CD4-positive, alpha-beta T cell treated with Interleukin-17A for 1 hour (primary cell): ENCODE measurements at regions not wholly inside any gene's neighbourhood (a gene's known extent, or its start where the extent isn't known, plus 50 kb on each side); places are given as distances from the start of the nearest gene placed in this dataset.
"Not testable (repeated sequence)": the region's sequence is repeated elsewhere in the genome, so short reads cannot be mapped to it uniquely, and the experiment has no call there.

ENCODE experiments used
- DNase-seq: peaks from one replicate; pipeline ENCODE4 v3.0.0-alpha.2; 2020

DNA sequence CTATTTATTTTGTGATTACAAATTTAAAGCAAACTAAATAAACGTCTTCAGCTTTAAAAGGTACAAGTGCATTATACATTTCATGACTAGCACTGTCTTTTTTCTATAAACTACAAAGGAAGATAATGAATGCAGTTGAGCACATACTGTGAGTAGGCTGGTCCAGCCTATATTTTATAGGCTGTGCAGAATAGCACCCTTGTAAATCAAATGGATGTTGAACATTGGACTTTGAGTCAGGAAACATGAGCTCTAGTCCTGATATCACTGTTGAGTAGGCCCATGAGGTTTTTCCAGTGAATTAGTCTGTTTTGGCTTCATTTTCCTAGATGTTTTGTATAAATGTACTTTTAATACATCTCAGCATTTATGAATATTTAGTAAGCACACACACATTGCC lies 447.3 kb upstream of the KCNMB2 start:
- DNase-seq = no peak

DNA sequence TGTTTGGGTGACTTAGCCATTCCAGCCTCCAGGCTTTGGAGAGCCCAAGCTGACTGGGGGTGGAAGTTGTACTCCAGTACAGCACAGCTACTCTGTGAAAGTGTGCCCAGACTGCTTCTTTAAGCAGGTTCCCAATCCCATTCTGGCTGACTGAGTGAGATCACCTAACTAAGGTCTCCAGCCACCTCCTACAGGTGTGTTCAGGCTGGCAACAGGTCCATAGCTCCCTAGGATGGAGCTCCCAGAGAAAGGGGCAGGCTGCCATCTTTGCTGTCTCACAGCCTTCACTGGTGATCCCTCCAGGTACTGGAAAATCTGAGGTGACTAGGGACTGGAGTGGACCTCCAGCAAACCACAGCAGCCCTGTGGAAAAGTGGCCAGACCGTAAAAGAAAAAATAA lies 445.3 kb upstream of the KCNMB2 start:
- no peak for DNase-seq

DNA sequence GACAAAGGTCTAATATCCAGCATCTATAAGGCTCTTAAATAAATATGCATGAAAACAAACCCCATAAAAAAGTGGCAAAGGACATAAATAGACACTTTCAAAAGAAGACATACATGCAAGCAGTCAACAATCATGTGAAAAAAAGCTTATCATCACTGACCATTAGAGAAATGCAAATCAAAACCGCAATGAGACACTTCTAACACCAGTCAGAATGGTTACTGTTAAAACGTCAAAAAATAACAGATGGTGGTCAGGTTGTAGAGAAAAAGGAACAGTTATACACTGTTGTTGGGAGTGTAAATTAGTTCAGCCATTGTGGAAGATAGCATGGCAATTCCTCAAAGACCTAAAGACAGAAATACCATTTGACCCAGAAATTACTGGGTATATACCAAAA lies 440.7 kb upstream of the KCNMB2 start:
- no peak for DNase-seq

DNA sequence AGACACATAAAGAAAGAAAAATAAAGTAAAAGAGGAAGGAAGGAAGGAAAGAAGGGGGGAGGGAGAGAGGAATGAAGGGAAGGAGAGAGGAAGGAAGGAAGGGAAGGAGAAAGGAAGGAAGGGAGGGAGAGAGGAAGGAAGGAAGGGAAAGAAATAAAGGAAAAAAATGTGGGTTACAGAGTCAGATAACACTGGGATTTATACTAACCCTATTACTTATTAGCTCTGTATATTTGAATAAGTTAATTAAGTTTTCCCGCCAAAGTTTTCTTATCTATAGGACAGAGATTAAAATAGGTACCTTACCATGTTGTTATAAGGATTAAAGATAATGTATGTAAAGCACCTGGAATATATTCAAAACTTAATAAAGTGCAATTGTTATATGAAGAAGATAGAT lies 439.3 kb upstream of the KCNMB2 start:
- no peak for DNase-seq

DNA sequence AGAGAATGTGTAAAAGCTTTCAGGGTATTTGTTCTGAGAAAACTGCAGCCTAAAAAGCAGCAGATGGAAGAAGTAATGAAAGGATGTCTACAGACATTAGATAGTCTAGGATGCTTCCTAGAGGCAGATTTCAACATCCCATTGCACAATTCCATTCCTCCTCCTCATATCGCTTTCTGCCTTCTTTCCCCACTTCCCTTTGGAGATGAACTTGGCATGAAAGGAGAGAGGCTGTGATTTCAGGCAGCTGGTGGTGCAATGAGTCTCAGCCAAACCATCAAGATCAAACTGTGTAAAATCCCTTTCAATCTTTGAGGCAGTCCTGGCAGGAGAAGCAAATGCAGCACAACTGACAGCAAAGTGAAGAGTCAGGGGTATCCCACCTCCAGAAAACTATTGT lies 438.7 kb upstream of the KCNMB2 start:
- no peak for DNase-seq

DNA sequence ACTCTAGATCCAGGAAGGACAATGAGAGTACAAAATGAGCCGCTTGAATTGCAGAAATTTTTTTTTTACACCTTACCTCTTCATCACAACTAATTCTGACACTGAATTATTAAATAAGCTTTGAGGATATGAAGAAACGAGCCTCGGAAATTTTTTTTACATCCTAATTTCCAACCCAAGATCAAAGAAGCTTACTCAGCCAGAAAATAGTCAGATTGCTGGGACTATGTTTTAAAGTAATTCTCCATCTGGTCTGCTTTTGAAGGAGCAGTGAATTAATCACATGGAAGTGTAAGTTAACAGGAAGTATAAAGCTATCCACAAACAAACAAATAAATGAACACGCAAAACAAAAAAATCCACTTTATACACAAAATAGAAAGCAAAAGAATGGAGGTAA lies 437.0 kb upstream of the KCNMB2 start:
- no peak for DNase-seq

DNA sequence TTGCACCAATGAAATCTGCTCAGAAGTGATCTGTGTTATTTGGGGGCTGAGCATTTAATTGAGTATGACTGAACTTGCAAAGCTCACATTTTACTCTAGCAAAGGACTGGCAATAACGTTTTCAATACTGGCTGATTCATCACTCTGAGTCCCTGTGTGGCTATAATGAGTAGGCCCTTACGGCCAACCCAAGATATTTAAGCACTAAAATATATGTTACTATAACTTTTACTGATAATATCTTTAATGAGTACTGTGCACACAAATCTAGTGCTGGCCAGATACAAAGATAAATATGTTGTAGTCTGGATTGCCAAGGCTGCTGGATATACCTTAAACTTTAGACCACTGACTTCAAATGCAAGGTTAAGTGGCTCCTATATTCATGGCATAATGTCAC lies 436.4 kb upstream of the KCNMB2 start:
- DNase-seq = no peak

DNA sequence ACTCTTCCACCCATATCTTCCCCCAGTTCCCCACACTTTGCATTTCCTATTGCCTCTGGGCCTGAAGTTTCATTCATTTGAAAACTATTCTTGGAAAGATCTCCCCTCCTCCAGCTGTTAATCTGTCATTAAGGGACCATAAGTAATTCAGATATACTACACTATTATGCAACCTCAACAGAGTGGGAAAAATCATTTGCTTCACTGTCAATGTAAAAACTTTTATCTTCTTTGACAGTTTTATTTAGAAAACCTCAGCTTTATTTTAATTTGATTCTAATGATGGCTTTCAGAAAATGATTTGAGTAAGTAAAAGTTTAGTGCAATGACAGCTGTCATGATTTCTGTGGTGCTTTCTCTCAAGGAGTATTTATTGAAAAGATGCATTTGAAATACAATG lies 435.3 kb upstream of the KCNMB2 start:
- no peak for DNase-seq

DNA sequence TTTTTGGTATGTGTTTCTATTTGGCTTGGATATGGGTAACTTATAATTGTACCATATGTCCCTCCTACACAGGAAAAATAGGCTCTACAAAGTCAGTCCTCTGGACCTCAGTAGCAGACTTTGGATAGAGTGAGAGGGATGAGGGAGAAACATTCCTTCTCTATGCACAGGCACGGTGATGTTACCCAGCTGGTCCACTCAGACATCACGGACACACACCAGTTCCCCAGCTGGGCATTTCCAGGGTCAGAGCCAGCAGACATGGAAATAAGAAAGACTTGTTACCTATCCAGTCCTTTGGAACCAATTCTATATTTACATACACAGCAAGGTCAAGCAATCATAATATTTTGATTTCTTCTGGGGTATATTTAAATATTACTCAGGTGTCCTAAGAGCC lies 433.1 kb upstream of the KCNMB2 start:
- DNase-seq = no peak

DNA sequence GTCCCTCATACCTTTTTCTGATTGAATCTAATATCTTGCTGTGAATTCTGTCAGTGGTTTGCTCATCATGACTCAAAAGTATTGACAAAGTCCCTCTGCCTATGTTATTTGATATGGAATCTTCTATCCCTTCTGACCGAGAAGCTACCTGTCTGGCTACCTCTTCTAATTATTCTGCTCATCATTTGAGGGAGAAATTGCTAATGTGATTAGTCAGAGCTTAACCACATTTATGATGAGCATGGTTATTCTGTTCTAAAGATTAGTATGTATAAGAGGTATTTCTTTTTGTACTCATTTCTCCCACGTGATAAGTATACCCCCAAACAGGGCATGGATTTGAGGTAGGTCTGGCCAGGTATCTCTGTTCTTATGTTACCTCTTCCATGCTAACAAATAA lies 428.4 kb upstream of the KCNMB2 start:
- no peak for DNase-seq

DNA sequence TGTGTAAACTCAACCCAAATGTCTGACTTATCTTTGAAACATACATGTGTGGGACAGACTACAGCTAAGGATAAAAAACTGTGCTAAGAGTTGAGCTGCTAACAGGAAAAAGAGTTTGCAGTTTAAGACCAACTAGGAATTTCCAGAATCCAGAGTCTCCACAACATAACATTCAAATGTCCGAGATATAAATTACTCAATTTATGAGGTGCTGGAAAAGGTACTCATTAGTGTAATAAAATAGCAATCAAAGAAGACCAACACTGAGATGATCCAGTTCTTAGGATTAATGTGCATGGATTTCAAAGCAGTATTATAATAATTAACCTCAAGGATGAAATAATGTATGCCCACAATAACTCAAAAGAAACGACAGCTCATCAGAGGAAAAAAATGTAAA lies 426.5 kb upstream of the KCNMB2 start:
- DNase-seq = no peak

DNA sequence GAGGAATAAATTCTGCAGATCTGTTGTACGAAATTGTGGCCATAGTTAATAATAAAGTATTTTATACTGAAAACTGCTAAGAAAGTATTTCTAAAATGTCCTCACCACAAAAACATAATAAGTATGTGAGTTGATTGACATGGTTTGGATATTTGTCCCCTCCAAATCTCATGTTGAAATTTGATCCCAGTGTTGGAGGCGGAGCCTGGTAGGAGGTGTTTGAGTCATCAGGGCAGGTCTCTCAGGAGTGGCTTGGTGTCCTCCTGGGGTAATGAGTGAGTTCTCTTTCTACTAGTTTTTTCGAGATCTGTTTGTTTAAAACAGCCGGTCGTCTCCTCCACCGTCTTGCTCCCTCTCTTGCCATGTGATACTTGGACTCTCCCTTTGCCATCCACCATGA lies 424.1 kb upstream of the KCNMB2 start:
- no peak for DNase-seq

DNA sequence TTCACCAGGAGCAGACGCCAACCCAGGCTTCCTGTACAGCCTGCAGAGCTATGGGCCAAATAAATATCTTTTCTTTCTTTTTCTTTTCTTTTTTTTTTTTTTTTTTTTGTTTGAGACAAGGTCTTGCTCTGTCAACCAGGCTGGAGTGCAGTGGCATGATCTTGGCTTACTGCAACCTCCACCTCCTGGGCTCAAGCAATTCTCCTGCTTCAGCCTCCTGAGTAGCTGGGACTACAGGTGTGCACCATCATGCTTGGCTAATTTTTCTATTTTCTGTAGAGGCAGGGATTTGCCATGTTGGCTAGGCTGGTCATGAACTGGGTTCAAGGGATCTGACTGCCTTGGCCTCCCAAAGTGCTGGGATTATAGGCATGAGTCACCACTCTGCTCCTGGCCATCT lies 423.7 kb upstream of the KCNMB2 start:
- DNase-seq = not testable (repeated sequence)

DNA sequence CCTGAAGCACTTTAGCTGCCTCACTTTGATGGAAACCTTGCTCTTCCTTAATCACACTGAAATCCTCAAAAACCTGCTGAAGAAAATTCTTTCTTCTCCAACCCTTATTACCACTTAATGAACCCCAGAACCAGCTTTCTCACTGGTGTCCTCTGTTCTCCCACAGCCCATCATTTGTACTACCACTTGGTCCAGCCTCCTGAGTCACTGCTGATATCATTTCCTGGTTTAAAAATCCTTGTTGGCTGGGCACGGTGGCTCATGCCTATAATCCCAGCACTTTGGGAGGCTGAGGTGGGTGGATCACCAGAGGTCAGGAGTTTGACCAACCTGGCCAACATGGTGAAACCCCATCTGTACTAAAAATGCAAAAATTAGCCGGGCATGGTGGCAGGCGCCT lies 418.6 kb upstream of the KCNMB2 start:
- DNase-seq = no peak

DNA sequence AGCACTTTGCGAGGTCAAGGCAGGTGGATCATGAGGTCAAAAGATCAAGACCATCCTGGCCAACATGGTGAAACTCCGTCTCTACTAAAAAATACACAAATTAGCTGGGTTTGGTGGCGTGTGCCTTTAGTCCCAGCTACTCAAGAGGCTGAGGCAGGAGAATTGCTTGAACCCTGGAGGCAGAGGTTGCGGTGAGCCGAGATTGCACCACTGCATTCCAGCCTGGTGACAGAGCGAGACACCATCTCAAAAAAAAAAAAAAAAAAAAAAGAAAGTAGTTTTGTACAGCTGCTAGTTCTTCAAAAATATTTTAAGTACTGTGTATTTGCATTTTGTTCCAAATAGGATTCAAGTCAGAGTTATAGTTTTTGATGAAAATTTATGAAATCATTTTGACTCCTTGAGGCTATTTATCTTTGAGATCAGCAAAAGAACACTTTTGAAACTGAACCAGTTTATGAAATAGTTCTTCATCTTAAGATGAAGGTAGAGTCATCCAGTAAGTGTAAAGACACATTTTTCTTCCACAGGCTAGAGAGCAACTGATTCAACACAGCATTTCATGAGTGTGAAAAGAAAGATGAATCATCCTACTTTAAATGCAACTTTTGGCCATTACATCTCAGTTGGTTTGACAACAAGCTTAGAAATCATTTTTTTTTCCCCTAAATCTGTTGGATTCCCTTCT lies 416.5 kb upstream of the KCNMB2 start:
- not testable (repeated sequence) for DNase-seq

DNA sequence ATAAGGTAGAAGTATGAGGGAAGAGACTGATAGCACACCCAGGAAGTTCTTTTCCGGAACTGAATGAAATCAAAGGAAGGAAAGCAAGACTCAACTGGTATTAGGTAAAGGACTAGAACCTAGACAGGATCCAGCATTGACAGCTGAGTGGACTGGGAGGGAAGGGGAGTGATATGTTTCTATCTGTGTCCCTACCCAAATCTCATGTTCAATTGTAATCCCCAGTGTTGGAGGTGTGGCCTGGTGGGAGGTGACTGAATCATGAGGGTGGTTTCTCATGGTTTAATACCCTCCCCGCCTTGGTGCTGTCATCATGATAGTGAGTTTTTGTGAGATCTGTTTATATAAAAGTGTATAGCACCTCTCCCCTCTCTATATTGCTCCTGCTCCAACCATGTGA lies 415.9 kb upstream of the KCNMB2 start:
- no peak for DNase-seq

DNA sequence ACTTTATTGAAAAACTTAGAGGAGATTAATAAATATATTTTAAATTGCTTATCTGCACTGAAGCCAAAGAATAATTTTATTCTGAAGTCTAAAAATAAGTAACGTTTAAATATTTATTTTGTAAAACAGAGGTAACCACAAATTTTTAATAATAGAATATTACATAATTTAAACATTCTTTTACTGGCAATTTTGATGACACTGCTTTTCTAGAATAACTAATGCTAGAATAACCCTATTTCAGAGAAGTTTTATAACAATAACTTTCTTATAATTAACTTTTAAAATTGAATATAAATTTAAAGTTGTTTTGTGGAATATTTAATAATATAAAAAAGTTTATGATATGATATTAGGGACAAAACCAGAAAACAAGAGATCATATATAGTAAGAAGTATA lies 409.6 kb upstream of the KCNMB2 start:
- DNase-seq = no peak

DNA sequence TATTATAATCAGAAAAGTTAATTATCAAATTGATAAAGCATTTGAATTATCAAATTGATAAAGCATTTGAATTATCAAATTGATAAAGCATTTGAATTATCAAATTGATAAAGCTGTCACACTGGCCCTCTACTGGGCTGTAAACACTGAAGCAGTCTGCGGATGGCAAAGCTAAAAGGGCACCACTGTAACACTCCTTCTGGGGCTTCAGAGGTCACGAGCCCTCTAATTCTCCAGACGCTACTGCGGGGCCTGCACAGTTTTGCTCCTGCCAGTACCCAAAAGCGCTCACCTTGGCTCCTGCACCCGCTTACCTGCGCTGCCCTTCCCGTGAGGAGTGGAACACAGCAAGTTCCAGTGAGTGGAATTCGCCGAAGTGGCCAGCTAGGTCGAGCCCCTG lies 409.0 kb upstream of the KCNMB2 start:
- DNase-seq = no peak

DNA sequence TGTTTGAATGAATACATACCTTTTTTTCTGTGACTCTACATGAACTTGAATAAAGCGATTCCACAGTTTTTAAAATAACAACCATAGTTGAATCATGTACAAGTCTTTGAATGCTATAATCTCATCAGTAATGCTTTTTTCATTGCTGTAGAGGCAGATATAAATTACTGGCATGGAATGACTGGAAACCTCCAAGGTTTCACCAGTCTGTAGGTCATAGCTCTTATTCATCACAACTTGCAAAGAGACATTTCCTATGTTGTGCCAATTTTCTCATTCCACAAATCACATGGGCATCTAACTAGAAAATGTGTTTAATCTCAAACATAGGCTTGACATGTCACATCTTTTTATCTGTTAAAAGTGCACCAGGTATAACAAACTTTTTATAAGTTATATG lies 407.1 kb upstream of the KCNMB2 start:
- no peak for DNase-seq

DNA sequence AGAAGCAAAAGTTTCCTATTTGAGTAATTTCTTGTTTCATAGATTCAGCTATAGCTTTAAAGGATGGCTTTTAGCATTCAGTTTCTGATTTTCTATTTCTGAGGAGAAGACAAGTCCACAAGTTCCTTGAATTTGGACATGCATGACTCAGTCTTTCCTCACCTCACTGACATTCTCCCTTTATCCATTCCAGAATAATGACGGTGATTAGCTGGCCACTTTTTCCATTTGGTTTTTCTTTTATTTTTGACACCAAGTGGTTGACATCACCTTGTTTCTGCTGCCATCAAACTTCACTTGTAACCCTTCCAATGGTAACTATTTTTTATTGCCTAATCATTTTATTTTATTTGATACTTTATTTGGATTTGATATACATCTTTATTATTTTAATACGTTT lies 404.4 kb upstream of the KCNMB2 start:
- DNase-seq = no peak

DNA sequence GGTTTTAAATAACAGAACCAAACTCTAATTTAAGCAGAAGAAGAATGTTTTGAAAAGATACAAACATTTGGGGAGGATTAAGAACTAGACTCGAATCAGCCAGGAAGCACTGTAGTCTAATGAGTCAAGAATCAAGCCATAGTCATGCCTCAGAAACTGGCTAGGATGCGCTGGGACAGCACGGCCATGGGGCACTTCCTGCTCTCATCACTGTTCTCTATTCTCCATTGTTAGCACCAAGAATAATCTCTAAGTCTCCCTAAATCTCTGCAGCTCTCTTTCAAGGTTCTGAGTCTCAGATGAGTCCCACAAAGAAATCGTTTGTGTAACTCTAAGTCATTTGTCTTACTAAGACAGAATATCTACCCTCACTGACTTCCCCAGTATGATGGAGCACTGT lies 399.0 kb upstream of the KCNMB2 start:
- no peak for DNase-seq

DNA sequence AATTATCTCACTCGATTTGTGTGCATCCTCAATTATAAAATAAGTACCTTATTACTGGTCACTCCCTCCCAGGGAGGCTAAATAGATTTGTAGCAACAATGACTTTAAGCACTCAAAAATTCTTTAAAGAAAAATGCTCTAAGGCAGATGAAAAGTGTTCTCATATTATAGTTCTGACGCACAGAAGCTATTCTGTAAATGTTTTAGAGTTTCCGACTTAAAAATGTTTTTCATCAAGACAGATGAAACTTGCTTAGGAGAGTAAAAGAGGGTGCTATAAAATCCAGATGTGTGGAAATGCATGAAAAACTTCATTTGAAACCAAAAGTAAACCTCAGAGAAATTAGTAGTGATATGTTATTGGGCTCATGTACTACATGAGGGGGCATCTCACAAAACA lies 398.4 kb upstream of the KCNMB2 start:
- no peak for DNase-seq

DNA sequence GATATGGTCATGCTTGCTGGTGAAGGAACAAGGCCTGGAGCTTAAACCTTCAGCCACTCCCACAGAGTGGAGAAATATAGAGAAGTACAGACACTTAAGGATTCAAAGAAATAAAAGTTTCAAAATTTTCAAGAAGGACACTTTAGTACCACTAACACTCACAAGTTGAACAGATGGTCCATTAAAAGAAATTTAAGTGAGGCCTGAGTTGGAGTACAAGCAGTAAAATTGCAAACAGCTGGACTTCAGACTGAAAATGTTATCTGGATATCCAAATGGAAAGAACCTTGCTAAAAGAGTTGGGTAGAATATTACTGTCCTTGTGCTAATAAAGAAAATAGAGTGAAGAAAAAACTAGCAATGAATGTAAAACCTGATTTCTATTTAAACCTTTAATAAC lies 397.1 kb upstream of the KCNMB2 start:
- no peak for DNase-seq

DNA sequence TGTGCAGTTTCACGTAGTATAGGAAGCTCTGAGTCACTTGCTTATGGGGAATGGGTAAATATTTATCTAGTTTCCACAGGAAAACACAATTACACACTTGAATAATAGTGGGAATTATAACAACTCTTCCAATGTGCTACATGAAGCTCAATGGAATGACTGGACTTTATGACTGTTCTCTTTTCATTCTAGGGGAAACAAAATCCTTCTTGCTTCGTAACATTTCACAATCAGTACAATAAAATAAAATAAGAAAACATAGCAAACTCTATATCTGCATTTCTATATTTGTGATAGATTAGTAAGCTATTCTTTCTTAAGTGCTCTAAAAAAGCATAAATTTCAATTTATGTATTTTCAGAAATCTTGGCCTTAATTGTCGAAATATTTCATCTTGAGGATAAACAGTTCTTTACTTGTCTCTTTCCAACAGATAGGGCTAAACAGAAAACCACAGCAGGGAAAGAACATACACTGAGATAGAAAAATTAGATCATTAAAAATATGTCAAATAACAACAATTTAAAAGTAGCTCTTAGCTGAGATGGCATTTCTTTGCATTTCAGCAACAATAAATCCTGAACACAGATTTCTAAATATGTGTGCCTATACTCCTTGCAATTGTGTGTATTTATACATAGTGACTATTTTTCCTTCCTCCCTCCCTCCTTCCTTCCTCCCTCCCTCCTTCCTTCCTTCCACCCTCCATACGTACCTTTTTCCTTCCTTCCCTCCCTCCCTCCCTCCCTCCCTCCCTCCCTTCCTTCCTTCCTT lies 395.5 kb upstream of the KCNMB2 start:
- no peak for DNase-seq

DNA sequence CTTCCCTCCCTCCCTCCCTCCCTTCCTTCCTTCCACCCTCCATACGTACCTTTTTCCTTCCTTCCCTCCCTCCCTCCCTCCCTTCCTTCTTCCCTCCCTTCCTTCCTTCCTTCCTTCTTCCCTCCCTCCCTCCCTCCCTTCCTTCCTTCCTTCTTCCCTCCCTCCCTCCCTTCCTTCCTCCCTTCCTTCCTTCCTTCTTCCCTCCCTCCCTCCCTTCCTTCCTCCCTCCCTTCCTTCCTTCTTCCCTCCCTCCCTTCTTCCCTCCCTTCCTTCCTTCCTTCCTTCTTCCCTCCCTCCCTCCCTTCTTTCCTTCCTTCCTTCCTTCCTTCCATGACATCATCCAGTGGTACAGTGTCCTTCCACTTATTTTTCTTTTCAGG lies 394.9 kb upstream of the KCNMB2 start:
- DNase-seq = not testable (repeated sequence)
